ENCODE measurements at regions not wholly inside any gene's neighbourhood (a gene's known extent, or its start where the extent isn't known, plus 50 kb on each side); places are given as distances from the start of the nearest gene placed in this dataset.

GRCh38 chr3:177724020-177724638 lies 526.8 kb upstream of the TBL1XR1 start:
- TF ChIP-seq POLR2AphosphoS5 (IDR thresholded peaks at IDR 0.05) = no peak
- no peak for TF ChIP-seq CTCF (IDR thresholded peaks at IDR 0.05; ENCODE audit: poor library complexity, severe bottlenecking)

Data from neural cell (in vitro differentiated cells).